SK-MEL-5 (cell line): ENCODE measurements at regions not wholly inside any gene's neighbourhood (a gene's known extent, or its start where the extent isn't known, plus 50 kb on each side); places are given as distances from the start of the nearest gene placed in this dataset.

ENCODE experiments used
- DNase-seq: peaks from one replicate; pipeline ENCODE4 v3.0.0-alpha.2; 2016; ENCODE audit warnings: low read depth, low spot score
- in situ Hi-C: cut with HindIII; loops from 2 replicates; pipeline ENCODE4 v1.10.0; 2016; ENCODE audit warnings: low sequenced_read_pairs, high pct_unique_total_duplicates, low pct_unique_long_range_greater_than_20kb

DNA sequence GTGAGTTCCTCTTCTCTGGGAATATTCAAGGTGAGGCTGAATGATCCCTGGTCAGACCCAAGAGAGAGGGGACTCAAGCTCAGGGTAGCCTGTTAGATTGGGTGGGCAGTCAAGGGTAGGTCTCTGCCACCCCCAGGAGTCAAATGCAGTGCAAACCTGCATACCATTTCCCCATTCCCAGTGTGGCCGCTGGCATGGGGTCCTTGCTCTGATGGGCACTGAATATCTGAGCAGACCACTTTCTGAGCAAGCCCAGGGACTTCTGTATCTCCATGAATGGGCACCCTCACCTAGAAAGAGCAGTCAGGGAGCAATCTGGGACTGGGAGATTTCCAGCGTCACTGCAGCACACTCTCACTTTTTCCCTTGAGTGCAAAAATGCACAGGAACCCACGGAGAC, 573.7 kb downstream of the BCL11B start:
- DNase-seq, result no peak
- in situ Hi-C loops, result no loop called here

DNA sequence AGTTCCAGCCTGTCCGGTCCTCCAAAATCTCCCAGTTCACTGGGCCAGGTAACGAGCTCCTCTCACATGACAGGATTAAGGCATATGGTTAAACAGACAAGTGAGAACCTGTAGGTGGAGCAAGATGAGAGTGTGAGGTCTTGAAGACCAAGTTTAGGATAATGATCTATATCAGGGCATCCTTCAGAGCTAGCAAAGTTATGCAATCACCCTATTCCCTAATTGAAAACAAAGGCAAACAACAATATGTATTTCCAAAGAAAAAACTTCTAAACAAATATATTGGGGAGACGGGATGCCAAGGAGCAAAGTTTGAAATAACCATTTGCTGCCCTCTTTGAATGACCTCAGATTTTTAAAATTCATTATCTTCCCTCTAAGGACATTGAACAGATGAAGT, 571.2 kb downstream of the BCL11B start:
- in situ Hi-C loops, result no loop called here
- DNase-seq, result no peak

DNA sequence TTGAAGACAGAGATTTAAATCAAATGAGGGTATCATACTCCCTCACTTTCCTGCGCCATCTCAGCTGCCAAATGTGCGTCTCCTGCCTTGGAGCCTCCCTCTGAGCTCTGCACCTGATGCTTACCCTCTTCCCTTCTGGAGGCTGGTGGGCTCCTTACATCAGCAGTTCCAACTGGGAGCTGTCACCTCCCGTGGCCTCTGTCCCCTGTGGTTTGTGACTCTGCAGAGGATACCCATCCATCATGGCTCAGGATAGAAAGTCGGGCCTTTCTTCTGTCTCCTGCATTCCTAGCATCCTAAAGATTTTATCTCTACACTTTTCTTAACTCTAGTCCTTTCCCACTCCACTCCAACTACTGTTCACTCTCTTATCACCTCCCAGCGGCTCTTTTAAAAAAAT, 570.6 kb downstream of the BCL11B start:
- in situ Hi-C loops, result no loop called here
- DNase-seq, result no peak

DNA sequence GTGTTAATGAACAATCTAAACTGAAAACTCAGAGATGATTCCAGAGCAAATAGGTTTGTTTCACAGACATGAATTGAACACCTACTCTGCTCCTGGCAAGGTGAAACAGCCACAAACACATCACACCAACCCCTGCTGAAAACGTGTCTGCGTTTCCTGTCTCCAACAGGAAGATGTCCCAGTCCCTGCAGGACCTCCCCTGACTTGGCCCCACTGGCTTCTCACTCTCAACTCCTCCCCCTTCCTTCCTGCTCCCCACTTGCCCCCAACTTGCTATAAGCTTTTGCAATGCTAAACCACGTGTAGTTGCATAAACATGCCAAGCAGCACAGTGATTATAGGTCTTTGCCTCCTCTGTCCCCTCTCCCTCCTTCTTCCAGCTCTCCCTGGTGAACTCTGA, 567.6 kb downstream of the BCL11B start:
- DNase-seq, result no peak
- in situ Hi-C loops, result no loop called here

DNA sequence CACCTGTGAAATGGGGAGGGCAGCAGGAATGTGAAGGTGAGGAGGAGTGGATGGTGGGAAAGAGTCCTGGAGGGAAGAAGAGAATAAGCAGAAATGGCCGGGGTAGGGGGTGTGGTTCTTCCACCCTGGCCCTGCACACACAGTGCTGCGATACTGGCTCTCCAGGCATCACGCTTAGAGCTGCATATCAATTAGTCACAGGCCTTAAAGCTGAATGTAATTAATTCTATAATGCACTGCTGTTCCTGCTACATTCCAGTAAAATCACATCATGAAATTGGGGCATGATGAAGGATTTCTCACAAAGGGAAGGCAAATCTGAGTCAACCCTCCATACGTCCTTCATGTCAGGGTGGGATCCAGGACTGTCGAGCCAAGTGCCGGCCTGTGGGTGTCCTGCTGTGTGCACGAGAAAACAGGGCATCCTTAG, 566.1 kb downstream of the BCL11B start:
- in situ Hi-C loops, result no loop called here
- DNase-seq, result no peak

DNA sequence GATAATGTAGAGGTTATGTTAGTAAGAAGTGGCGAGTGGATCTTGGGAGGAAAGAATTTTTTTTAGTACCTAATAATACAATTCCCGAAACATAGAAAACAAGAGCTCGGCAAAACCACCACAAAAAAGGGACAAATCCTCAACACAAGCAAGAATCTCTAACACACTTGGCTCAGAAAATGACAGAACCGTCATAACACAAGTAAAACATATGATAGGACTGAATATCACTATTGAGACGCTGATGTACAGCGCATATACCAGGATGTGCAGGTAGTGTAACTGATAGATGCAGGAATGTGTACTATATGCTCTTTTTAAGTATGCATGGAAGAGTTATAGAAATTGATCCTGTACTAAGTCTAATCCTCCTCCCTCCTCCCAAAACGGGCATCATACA, 564.5 kb downstream of the BCL11B start:
- in situ Hi-C loops, result no loop called here

DNA sequence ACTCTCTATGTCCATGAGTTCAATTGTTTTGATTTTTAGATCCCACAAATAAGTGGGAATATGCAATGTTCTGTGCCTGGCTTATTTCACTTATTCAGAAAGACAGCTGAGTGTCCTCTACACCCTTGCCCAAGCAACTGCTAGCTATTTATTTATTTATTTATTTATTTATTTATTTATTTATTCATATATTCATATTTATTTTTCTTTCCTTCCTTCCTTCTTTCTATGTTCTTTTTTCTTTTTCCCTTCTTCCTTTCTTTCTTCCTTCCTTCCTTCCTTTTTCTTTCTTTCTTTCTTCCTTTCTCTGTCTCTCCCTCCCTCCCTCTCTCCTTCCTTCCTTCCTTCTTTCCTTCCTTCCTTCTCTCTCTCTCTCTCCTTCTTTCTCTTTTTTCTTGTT, 563.4 kb downstream of the BCL11B start:
- in situ Hi-C loops, result no loop called here

More for the DNA sequence above, 564.5 kb downstream of the BCL11B start:
- no peak for DNase-seq

DNA sequence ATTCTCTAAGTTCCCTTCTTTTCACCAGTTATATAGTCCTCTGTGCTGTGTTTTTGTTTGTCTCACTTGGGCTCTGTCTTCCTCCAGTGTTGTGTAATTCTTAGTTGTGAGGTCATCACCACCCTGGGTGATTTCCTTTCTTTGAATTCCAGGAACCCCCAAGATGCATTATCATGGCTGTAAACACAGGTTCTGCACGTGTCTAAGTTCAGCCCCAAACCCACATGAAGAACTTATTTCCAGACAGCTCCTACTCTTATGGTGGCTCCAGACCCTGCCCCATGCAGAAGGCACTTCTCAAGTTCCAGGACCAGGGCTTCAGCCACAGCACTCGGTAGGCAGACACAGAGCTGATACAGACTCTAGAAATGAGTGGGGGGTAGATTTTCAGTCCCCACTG, 560.5 kb downstream of the BCL11B start:
- in situ Hi-C loops, result no loop called here
- DNase-seq, result no peak

More for the DNA sequence above, 563.4 kb downstream of the BCL11B start:
- DNase-seq, result no peak

DNA sequence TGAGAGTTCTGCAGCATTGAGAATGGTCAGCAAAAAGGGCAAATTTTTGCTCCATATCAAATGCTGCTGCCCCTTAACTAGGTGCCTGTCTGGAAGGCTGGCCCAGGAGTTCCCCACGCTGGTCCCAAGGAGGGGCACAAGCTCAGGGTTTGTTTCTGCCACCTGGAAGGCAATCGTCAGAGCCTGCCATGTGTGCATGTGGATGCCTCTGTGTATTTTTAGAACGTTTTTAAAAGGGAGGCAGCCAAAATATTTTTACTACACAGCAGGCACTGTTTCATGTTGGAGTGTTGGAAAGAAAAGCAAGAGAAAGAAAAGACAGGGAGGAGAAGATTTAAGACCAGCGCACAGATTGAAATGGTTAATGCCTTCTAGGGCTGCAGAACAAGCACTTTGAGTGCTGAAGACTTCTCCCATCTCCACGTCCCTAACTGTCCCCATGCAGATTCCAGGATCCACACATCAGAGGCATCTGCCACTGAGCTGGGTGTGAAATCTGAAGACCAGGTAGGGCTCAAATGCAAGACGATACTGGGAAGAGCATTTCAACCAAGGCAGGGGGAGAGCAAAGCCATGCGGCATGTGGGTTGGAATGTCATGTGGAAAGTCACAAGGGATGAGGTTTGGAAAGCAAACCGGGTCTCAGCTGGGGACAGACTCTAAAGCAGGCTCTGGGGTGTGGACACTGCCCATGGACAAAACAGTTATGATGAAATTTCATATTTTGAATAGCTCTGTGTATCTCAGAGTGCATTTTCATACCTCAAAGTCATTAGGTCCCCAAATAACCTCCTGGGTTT, 557.2 kb downstream of the BCL11B start:
- in situ Hi-C loops, result no loop called here
- DNase-seq, result no peak

DNA sequence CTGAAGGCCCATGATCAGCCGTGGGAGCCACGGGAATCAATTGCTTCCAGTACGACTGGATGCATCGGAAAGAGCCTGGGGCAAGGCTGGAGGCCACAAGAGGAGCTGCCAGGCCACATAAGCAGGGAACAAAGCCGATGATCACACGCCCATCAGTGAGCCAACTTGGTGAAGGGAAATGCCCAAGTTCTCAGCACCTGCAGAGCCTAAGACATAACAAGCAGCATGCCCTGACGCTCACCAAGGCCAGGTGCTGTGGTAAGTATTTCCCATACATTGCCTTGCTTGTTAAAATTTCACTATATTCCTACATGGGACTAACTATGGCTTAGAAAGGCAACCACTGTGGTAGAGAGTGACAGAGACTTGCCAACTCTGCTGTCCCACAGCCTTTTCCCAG, 555.9 kb downstream of the BCL11B start:
- DNase-seq, result no peak
- in situ Hi-C loops, result no loop called here

DNA sequence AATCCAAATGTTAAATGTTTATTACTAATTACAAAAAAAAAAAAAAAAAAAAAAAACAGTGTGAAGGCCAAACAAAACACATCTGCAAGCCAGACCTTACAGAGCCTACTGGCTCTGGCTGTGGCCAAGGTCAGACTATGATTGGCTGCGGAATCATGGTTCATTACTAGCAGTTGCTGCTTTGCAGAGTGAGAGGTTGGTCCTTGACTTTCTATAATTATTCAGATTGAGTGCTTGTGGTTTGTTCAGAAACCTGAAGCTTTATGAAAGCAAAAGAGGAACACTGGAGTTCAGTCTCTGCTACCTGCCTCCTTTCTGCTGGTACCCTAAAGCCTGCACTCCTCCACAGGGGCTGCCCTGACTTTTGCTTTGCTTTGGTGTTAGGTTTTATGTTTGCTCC, 550.9 kb downstream of the BCL11B start:
- in situ Hi-C loops, result no loop called here
- no peak for DNase-seq

DNA sequence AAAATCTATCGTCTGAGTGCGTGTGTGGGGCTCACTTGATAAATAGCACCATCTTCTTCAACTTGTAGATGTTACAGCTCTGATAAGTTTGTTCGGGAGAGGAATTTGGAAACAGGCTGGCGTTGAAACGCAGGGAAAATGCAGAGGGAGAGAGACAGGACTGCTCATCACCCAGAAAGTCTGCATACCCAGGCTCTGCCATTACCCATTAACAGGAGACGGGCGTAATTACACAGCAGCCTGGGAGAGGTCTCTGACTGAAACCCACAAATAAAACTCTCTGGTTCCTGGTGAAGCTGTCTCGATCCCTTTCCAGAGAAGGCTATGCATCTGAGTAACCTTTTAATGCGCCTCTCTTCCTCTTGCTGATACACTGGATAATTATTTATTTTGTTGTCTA, 547.3 kb downstream of the BCL11B start:
- in situ Hi-C loops, result no loop called here
- DNase-seq, result no peak

DNA sequence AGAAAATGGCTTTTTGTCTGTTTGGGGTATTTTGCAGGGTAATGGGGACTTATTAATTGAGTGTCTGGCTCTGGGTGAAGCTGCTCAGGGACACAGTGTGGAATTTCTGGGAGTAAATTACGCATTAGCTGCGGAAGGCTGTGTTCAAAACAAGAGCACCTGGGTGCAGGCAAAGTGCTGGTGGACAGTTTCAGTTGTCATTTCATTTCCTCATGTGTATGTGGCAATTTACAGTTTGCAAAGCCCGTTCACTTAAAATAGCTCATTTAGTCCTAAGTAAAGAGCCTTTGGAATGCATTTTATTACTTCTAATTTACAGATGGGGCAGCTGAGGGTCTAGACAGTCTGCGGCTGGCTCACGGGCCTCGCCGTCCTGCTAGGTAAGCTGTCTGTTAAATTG, 546.8 kb downstream of the BCL11B start:
- no peak for DNase-seq
- in situ Hi-C loops, result no loop called here

DNA sequence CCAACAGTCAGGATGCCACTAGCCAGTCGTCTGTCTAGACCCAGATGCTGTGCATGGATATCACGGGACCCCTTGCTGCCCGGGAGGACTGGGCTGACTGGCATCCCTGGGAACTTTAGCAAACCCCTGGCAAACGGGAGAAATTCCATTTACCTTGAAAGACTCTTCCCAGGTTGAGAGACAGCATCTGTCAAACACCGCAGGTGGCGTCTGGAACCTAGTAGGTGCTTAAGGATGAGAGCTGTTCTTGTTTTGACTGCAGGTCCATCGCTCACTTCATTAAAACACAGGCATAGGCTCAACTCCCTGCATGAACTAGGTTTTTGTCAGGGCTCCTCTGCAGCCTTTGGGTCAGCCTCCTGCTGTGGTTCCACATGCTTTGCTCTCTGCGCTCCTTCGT, 546.3 kb downstream of the BCL11B start:
- in situ Hi-C loops, result no loop called here
- DNase-seq, result no peak

DNA sequence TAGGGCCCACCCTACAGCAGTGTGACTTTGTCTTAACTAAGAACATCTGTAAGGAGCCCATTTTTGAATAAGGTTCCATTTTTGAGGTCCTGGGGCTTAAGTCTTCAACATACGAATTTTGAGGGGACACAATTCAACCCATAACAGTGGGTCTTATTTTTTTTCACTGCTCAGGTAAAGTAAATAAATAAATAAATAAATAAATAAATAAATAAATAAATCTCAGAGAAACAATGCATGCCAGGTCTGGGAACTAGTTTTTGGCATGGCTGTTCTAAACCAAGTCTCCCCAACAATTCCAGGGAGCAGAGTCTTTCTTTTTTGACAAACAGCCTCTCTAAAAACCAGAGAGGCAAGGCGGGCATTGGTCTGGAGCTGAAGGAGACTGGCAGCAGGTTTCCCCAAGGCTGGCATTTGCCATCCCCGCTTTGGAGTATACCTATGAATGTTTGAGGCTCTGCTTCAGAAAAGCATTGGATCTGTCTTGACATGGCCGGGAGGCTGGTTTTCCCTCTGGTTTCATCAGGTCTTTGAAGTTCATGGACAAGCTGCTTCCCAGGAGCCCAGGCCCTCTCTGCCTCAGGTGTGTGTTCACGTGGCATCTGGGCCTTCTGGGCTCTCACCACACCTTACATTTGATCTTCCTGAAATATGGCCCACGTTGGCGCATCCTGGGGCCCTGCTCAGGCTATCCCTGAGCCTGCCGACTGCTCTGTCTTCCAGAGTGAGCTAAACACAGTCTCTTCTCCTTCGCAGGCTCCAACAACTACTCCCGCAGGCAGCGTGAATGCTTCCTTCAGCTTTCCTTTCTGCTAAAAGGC, 545.2 kb downstream of the BCL11B start:
- DNase-seq, result no peak
- in situ Hi-C loops, result no loop called here

DNA sequence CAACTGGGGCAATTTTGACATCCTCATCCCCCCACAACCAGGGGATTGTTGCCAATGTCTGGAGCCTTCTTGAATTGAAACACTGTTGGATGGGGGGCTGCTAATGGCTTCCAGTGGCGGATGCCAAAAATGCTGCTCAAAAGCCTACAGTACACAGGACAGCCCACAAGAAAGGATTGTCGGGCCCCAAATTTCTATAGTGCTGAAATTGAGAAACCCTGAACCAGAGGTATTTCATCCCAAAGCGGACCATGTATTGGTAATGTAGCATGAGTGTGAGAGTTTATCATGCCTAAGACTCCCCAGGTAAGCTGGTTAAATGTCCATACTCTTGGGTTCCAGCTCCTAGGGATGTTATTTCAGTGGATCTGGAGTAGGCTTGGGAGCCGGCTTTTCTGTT, 544.0 kb downstream of the BCL11B start:
- no peak for DNase-seq
- in situ Hi-C loops, result no loop called here

DNA sequence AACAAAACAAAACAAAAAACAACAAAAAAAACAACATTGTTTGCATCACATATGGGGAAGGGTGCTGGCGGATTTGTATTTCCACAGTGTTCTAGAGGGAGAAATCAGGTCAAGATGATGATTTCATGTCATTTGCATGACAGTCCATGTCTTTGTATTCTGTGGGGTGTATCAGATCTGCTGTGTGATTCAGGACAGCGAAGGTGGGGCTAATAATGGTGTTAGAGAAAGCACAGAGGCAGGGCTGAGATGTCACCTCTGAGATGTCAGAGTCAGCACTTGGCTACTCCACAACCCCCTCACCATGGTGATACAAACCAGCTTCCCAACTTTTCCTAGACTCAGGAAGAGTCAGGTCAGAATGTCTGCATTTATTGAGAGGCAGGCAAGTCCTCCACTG, 543.2 kb downstream of the BCL11B start:
- no peak for DNase-seq
- in situ Hi-C loops, result no loop called here

DNA sequence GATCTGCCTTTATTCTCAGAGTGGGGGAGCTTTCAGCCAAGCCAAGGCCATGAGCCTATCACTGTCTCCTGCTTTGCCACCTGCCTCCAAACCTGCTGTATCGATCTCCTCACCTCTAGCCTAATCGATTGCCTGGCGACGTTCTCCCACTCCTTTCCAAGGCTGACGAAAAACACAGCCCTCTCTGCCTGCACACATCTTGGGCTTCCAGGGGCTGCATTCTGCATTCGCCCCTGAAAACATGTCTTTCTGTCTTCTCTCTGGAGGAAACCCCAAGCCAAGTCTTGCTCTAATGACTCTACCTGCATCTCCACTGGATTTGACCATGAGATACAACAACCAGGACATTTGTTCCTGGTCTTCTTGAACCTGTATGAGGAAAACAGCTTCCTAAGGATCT, 540.7 kb downstream of the BCL11B start:
- DNase-seq, result no peak

DNA sequence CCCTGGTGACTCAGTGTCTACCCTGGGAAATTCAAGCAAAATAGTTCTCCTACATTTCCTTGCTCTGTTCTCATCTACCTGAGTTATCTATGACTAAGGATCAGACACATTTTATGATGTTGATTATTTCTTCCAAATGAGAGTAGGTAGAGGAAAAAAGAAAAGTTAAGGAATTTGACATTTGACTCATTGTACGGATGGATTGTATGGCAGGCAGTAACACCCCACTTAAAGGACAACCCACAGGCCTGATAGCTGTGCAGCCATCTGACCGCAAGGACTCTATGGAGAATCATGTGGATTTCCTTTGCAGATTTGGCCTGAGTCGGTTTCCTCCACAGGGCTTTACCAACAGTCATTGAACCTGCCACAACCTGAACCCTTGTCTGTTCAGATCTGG, 540.3 kb downstream of the BCL11B start:
- no peak for DNase-seq
- in situ Hi-C loops, result no loop called here

More for the DNA sequence above, 540.7 kb downstream of the BCL11B start:
- in situ Hi-C loops, result no loop called here
